ENCODE measurements at regions not wholly inside any gene's neighbourhood (a gene's known extent, or its start where the extent isn't known, plus 50 kb on each side); places are given as distances from the start of the nearest gene placed in this dataset.
"Not testable (repeated sequence)": the region's sequence is repeated elsewhere in the genome, so short reads cannot be mapped to it uniquely, and the experiment has no call there.

GRCh38 chr13:44810061-44810840 is 179.0 kb downstream of the NUFIP1 start:
- no peaks in the 10 kb centered on the region for H3K9me3 Mint-ChIP-seq (ENCODE audit: low read depth)
- no peaks in the 10 kb centered on the region for H3K36me3 Mint-ChIP-seq
- H3K4me1 Mint-ChIP-seq (ENCODE audit: low read depth) = peaks cover 2% of the 10 kb centered on the region
- no peak overlapping the region for H3K27ac Mint-ChIP-seq
- no peak overlapping the region for H3K4me3 Mint-ChIP-seq
- peaks cover 2% of the 10 kb centered on the region for H3K27me3 Mint-ChIP-seq

- H3K27ac Mint-ChIP-seq = no peak overlapping the region
- H3K4me3 Mint-ChIP-seq = no peak overlapping the region
- H3K36me3 Mint-ChIP-seq = no peaks in the 10 kb centered on the region
- H3K9me3 Mint-ChIP-seq (ENCODE audit: low read depth) = no peaks in the 10 kb centered on the region
- no peaks in the 10 kb centered on the region for H3K4me1 Mint-ChIP-seq (ENCODE audit: low read depth)
- H3K27me3 Mint-ChIP-seq = peaks cover 1% of the 10 kb centered on the region
Measured at GRCh38 chr13:44809190-44809589, 180.1 kb downstream of the NUFIP1 start.

GRCh38 chr13:44808185-44808584 is 181.1 kb downstream of the NUFIP1 start:
- Mint-ChIP-seq H3K4me1 (ENCODE audit: low read depth) (no peaks in the 10 kb centered on the region), H3K4me3 (no peak overlapping the region), H3K36me3 (no peaks in the 10 kb centered on the region), H3K27me3 (no peaks in the 10 kb centered on the region), H3K9me3 (ENCODE audit: low read depth) (no peaks in the 10 kb centered on the region), H3K27ac (no peak overlapping the region)

- Mint-ChIP-seq H3K27ac (no peak overlapping the region), H3K27me3 (no peaks in the 10 kb centered on the region), H3K9me3 (ENCODE audit: low read depth) (no peaks in the 10 kb centered on the region), H3K4me1 (ENCODE audit: low read depth) (no peaks in the 10 kb centered on the region), H3K36me3 (no peaks in the 10 kb centered on the region), H3K4me3 (no peak overlapping the region)
Measured at GRCh38 chr13:44807449-44808034, 181.7 kb downstream of the NUFIP1 start.

- no peak overlapping the region for H3K4me3 Mint-ChIP-seq
- H3K36me3 Mint-ChIP-seq = no peaks in the 10 kb centered on the region
- no peaks in the 10 kb centered on the region for H3K27me3 Mint-ChIP-seq
- H3K27ac Mint-ChIP-seq = no peak overlapping the region
- H3K9me3 Mint-ChIP-seq (ENCODE audit: low read depth) = no peaks in the 10 kb centered on the region
- no peaks in the 10 kb centered on the region for H3K4me1 Mint-ChIP-seq (ENCODE audit: low read depth)
Measured at GRCh38 chr13:44806826-44807225, 182.4 kb downstream of the NUFIP1 start.

- H3K27ac Mint-ChIP-seq = no peak overlapping the region
- H3K9me3 Mint-ChIP-seq (ENCODE audit: low read depth) = no peaks in the 10 kb centered on the region
- no peak overlapping the region for H3K4me3 Mint-ChIP-seq
- no peaks in the 10 kb centered on the region for H3K36me3 Mint-ChIP-seq
- no peaks in the 10 kb centered on the region for H3K4me1 Mint-ChIP-seq (ENCODE audit: low read depth)
- no peaks in the 10 kb centered on the region for H3K27me3 Mint-ChIP-seq
Measured at GRCh38 chr13:44805585-44805984, 183.7 kb downstream of the NUFIP1 start.

- H3K27me3 Mint-ChIP-seq = no peaks in the 10 kb centered on the region
Measured at GRCh38 chr13:44803390-44803789, 185.9 kb downstream of the NUFIP1 start.

GRCh38 chr13:44802491-44802890 is 186.8 kb downstream of the NUFIP1 start:
- H3K27ac Mint-ChIP-seq = no peak overlapping the region
- no peaks in the 10 kb centered on the region for H3K27me3 Mint-ChIP-seq
- H3K4me1 Mint-ChIP-seq (ENCODE audit: low read depth) = no peaks in the 10 kb centered on the region
- H3K36me3 Mint-ChIP-seq = no peaks in the 10 kb centered on the region
- no peak overlapping the region for H3K4me3 Mint-ChIP-seq
- no peaks in the 10 kb centered on the region for H3K9me3 Mint-ChIP-seq (ENCODE audit: low read depth)

More at GRCh38 chr13:44803390-44803789, 185.9 kb downstream of the NUFIP1 start:
- no peak overlapping the region for H3K4me3 Mint-ChIP-seq
- no peaks in the 10 kb centered on the region for H3K9me3 Mint-ChIP-seq (ENCODE audit: low read depth)
- H3K4me1 Mint-ChIP-seq (ENCODE audit: low read depth) = no peaks in the 10 kb centered on the region
- H3K36me3 Mint-ChIP-seq = no peaks in the 10 kb centered on the region
- H3K27ac Mint-ChIP-seq = no peak overlapping the region

GRCh38 chr13:44801990-44802389 is 187.3 kb downstream of the NUFIP1 start:
- Mint-ChIP-seq H3K4me3 (no peak overlapping the region), H3K4me1 (ENCODE audit: low read depth) (no peaks in the 10 kb centered on the region)

GRCh38 chr13:44800626-44801025 is 188.6 kb downstream of the NUFIP1 start:
- no peaks in the 10 kb centered on the region for H3K4me1 Mint-ChIP-seq (ENCODE audit: low read depth)
- no peaks in the 10 kb centered on the region for H3K36me3 Mint-ChIP-seq
- no peak overlapping the region for H3K27ac Mint-ChIP-seq
- H3K27me3 Mint-ChIP-seq = no peaks in the 10 kb centered on the region
- H3K4me3 Mint-ChIP-seq = no peak overlapping the region
- H3K9me3 Mint-ChIP-seq (ENCODE audit: low read depth) = no peaks in the 10 kb centered on the region

More at GRCh38 chr13:44801990-44802389, 187.3 kb downstream of the NUFIP1 start:
- Mint-ChIP-seq H3K9me3 (ENCODE audit: low read depth) (no peaks in the 10 kb centered on the region), H3K27ac (no peak overlapping the region), H3K36me3 (no peaks in the 10 kb centered on the region), H3K27me3 (no peaks in the 10 kb centered on the region)

- no peaks in the 10 kb centered on the region for H3K9me3 Mint-ChIP-seq (ENCODE audit: low read depth)
- H3K36me3 Mint-ChIP-seq = no peaks in the 10 kb centered on the region
- H3K4me3 Mint-ChIP-seq = no peak overlapping the region
- H3K27ac Mint-ChIP-seq = no peak overlapping the region
- no peaks in the 10 kb centered on the region for H3K27me3 Mint-ChIP-seq
- H3K4me1 Mint-ChIP-seq (ENCODE audit: low read depth) = no peaks in the 10 kb centered on the region
Measured at GRCh38 chr13:44797685-44798084, 191.6 kb downstream of the NUFIP1 start.

GRCh38 chr13:44796597-44797490 is 192.4 kb downstream of the NUFIP1 start:
- no peaks in the 10 kb centered on the region for H3K9me3 Mint-ChIP-seq (ENCODE audit: low read depth)
- no peak overlapping the region for H3K4me3 Mint-ChIP-seq
- no peak overlapping the region for H3K27ac Mint-ChIP-seq
- H3K27me3 Mint-ChIP-seq = no peaks in the 10 kb centered on the region
- no peaks in the 10 kb centered on the region for H3K4me1 Mint-ChIP-seq (ENCODE audit: low read depth)
- H3K36me3 Mint-ChIP-seq = no peaks in the 10 kb centered on the region

- H3K4me1 Mint-ChIP-seq (ENCODE audit: low read depth); H3K4me3 Mint-ChIP-seq; H3K9me3 Mint-ChIP-seq (ENCODE audit: low read depth); H3K27ac Mint-ChIP-seq; H3K36me3 Mint-ChIP-seq; H3K27me3 Mint-ChIP-seq: not testable (repeated sequence)
Measured at GRCh38 chr13:44796039-44796438, 193.2 kb downstream of the NUFIP1 start.

- Mint-ChIP-seq H3K27ac (no peak overlapping the region), H3K4me3 (no peak overlapping the region), H3K4me1 (ENCODE audit: low read depth) (no peaks in the 10 kb centered on the region), H3K9me3 (ENCODE audit: low read depth) (no peaks in the 10 kb centered on the region), H3K36me3 (no peaks in the 10 kb centered on the region), H3K27me3 (no peaks in the 10 kb centered on the region)
Measured at GRCh38 chr13:44795176-44795575, 194.1 kb downstream of the NUFIP1 start.

- no peaks in the 10 kb centered on the region for H3K9me3 Mint-ChIP-seq (ENCODE audit: low read depth)
- H3K4me3 Mint-ChIP-seq = no peak overlapping the region
- no peak overlapping the region for H3K27ac Mint-ChIP-seq
- H3K27me3 Mint-ChIP-seq = no peaks in the 10 kb centered on the region
- H3K4me1 Mint-ChIP-seq (ENCODE audit: low read depth) = no peaks in the 10 kb centered on the region
- H3K36me3 Mint-ChIP-seq = no peaks in the 10 kb centered on the region
Measured at GRCh38 chr13:44792096-44792495, 197.2 kb downstream of the NUFIP1 start.
